ENCODE measurements at regions not wholly inside any gene's neighbourhood (a gene's known extent, or its start where the extent isn't known, plus 50 kb on each side); places are given as distances from the start of the nearest gene placed in this dataset.

- TF ChIP-seq EZH2 (IDR thresholded peaks at IDR 0.05; ENCODE audit: low read depth, unreplicated experiment) (no peak), CTCF (conservative IDR thresholded peaks at IDR 0.05; ENCODE audit: low read depth in 2 of 2) (no peak), ZNF331 (CRISPR knock-in tag; IDR thresholded peaks at IDR 0.05; ENCODE audit: low read depth) (no peak), POLR2AphosphoS5 (IDR thresholded peaks at IDR 0.05; ENCODE audit: low read depth) (no peak), ZNF114 (CRISPR knock-in tag; IDR thresholded peaks at IDR 0.05) (no peak), EZH2phosphoT487 (IDR thresholded peaks at IDR 0.05; ENCODE audit: unreplicated experiment) (no peak), REST (IDR thresholded peaks at IDR 0.05; ENCODE audit: unreplicated experiment) (no peak), CREB1 (CRISPR knock-in tag; IDR thresholded peaks at IDR 0.05; ENCODE audit: low read depth) (no peak), STAT1 (IDR thresholded peaks at IDR 0.05; ENCODE audit: unreplicated experiment) (no peak)
Measured at GRCh38 chr11:70811483-70811882, 413.2 kb downstream of the CTTN start.

All from GM23338 (cell line).